ENCODE measurements at regions not wholly inside any gene's neighbourhood (a gene's known extent, or its start where the extent isn't known, plus 50 kb on each side); places are given as distances from the start of the nearest gene placed in this dataset.

- Mint-ChIP-seq H3K36me3 (no peaks in the 10 kb centered on the region), H3K27ac (no peak overlapping the region), H3K4me3 (no peak overlapping the region)
Measured at GRCh38 chr5:5906778-5907177, 471.6 kb downstream of the MED10 start.

GRCh38 chr5:5905186-5905585 lies 473.2 kb downstream of the MED10 start:
- peaks cover 10% of the 10 kb centered on the region for H3K9me3 Mint-ChIP-seq
- no peak for TF ChIP-seq CTCF (IDR thresholded peaks at IDR 0.05; ENCODE audit: unreplicated experiment)
- H3K36me3 Mint-ChIP-seq: no peaks in the 10 kb centered on the region
- no peaks in the 10 kb centered on the region for H3K4me1 Mint-ChIP-seq
- H3K27ac Mint-ChIP-seq: no peak overlapping the region
- DNase-seq (ENCODE audit: low spot score in 2 of 2, unreplicated experiment in 2 of 2): no peak
- peaks cover 3% of the 10 kb centered on the region for H3K27me3 Mint-ChIP-seq (ENCODE audit: low read depth)
- no peak overlapping the region for H3K4me3 Mint-ChIP-seq

More at GRCh38 chr5:5906778-5907177, 471.6 kb downstream of the MED10 start:
- TF ChIP-seq CTCF (IDR thresholded peaks at IDR 0.05; ENCODE audit: unreplicated experiment): no peak
- DNase-seq (ENCODE audit: low spot score in 2 of 2, unreplicated experiment in 2 of 2): no peak
- Mint-ChIP-seq H3K27me3 (ENCODE audit: low read depth) (peaks cover 7% of the 10 kb centered on the region), H3K4me1 (no peaks in the 10 kb centered on the region), H3K9me3 (peaks cover 6% of the 10 kb centered on the region)

GRCh38 chr5:5904113-5904512 lies 474.2 kb downstream of the MED10 start:
- no peak for DNase-seq (ENCODE audit: low spot score in 2 of 2, unreplicated experiment in 2 of 2)
- H3K36me3 Mint-ChIP-seq: no peaks in the 10 kb centered on the region
- H3K9me3 Mint-ChIP-seq: peaks cover 10% of the 10 kb centered on the region
- no peaks in the 10 kb centered on the region for H3K4me1 Mint-ChIP-seq
- no peak overlapping the region for H3K4me3 Mint-ChIP-seq
- H3K27ac Mint-ChIP-seq: no peak overlapping the region
- peaks cover 3% of the 10 kb centered on the region for H3K27me3 Mint-ChIP-seq (ENCODE audit: low read depth)
- no peak for TF ChIP-seq CTCF (IDR thresholded peaks at IDR 0.05; ENCODE audit: unreplicated experiment)

GRCh38 chr5:5902678-5903646 lies 475.4 kb downstream of the MED10 start:
- Mint-ChIP-seq H3K27ac (no peak overlapping the region), H3K4me1 (no peaks in the 10 kb centered on the region), H3K27me3 (ENCODE audit: low read depth) (peaks cover 3% of the 10 kb centered on the region), H3K4me3 (no peak overlapping the region), H3K9me3 (peaks cover 10% of the 10 kb centered on the region), H3K36me3 (no peaks in the 10 kb centered on the region)
- no peak for DNase-seq (ENCODE audit: low spot score in 2 of 2, unreplicated experiment in 2 of 2)
- TF ChIP-seq CTCF (IDR thresholded peaks at IDR 0.05; ENCODE audit: unreplicated experiment): no peak

- no peak for DNase-seq (ENCODE audit: low spot score in 2 of 2, unreplicated experiment in 2 of 2)
- no peak for TF ChIP-seq CTCF (IDR thresholded peaks at IDR 0.05; ENCODE audit: unreplicated experiment)
Measured at GRCh38 chr5:5900350-5900749, 477.9 kb downstream of the ICE1 start.

More at GRCh38 chr5:5900350-5900749, 477.9 kb downstream of the ICE1 start:
- no peak overlapping the region for H3K4me3 Mint-ChIP-seq
- H3K9me3 Mint-ChIP-seq: peaks cover 10% of the 10 kb centered on the region
- no peaks in the 10 kb centered on the region for H3K36me3 Mint-ChIP-seq
- H3K27me3 Mint-ChIP-seq (ENCODE audit: low read depth): peaks cover 4% of the 10 kb centered on the region
- H3K4me1 Mint-ChIP-seq: no peaks in the 10 kb centered on the region
- H3K27ac Mint-ChIP-seq: no peak overlapping the region

All from mesothelial cell of epicardium (in vitro differentiated cells).